ENCODE measurements at regions not wholly inside any gene's neighbourhood (a gene's known extent, or its start where the extent isn't known, plus 50 kb on each side); places are given as distances from the start of the nearest gene placed in this dataset.

DNA sequence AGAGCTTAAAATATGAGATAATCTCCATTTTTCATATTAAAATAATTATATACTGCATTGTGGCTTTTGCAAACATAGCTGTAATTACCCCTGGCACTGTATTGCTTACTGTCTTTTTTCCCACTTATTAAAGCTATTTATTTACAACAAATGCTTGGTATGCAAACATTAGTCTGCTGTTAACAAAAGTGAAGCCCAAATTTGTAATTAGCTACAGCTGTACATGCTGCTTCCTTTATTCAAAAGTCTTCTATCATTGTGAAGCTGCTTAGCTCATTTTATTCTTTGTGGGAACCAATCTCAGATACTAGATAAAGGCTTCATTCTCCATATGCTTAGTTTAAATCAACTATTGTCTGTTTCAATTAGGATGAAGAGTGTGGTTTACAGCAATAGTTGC, 425.8 kb upstream of the FOXG1 start:
- TF ChIP-seq EZH2 (IDR thresholded peaks at IDR 0.05; ENCODE audit: insufficient read depth, poor library complexity, severe bottlenecking) (no peak), EZH2phosphoT487 (IDR thresholded peaks at IDR 0.05; ENCODE audit: insufficient read depth, low read depth) (no peak)
